Posterior vena cava (tissue), 2 donors: ENCODE measurements at regions not wholly inside any gene's neighbourhood (a gene's known extent, or its start where the extent isn't known, plus 50 kb on each side); places are given as distances from the start of the nearest gene placed in this dataset.
"Not testable (repeated sequence)": the region's sequence is repeated elsewhere in the genome, so short reads cannot be mapped to it uniquely, and the experiment has no call there.

Experiments
- DNase-seq: peaks from one replicate; pipeline ENCODE4 v3.0.0-alpha.2; 2020; ENCODE audit warnings: low spot score
- intact Hi-C, 2 donors: fragments of 100-400 bp; cut with DNase I; formaldehyde crosslinking; loops; one replicate each; pipeline versions ENCODE4 v1.14.1 to v1.14.2; 2022 to 2023
- donor health status: DM: yes; HTN: yes; CAD: no.
- donor health status: DM: yes; HTN: yes; CAD: no.

GRCh38 chrX:40975951-40976350, 109.3 kb upstream of the USP9X start:
- no peak for DNase-seq
- intact Hi-C loops = no loop called here

- intact Hi-C loops = no loop called here
- no peak for DNase-seq
Measured at GRCh38 chrX:40976981-40977380, 108.3 kb upstream of the USP9X start.

DNA sequence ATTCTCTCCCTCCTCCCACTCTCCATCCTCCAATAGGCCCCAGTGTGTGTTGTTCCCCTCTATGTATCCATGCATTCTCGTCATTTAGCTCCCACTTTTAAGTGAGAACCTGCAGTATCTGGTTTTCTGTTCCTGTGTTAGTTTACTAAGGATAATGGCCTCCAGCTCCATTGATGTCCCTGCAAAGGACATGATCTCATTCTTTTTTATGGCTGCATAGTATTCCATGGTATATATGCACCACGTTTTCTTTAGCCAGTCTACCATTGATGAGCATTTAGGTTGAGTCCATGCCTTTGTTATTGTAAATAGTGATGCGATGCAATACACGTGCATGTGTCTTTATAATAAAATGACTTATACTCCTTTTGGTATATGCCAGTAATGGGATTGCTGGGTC, 100.3 kb upstream of the USP9X start:
- intact Hi-C loops = loop anchor here in 1 of 2 donors (10.0 kb wide), 1 partner anchor 1420 kb away; no protein-coding TSS in a partner anchor
- DNase-seq = no peak

GRCh38 chrX:40987413-40987812, 97.8 kb upstream of the USP9X start:
- DNase-seq = no peak
- intact Hi-C loops = loop anchor here in 1 of 2 donors (10.0 kb wide), 1 partner anchor 1423 kb away; no protein-coding TSS in a partner anchor

DNA sequence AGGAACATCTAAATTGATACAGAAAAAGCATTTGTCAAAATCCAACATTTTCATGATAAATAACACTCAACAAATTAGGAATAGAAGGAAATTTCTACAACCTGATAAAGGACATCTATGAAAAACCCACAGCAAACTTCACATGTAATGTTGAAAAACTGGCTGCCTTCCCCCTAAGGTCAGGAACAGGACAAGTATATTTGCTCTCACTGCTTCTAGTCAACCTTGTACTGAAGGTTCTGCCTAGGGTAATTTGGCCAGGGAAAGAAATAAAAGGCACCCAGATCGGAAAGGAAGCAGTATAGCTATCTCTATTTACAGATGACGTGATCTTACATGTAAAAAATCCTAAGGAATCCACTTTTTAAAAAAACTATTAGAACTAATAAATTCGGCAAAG, 97.1 kb upstream of the USP9X start:
- no peak for DNase-seq
- intact Hi-C loops = loop anchor here in 1 of 2 donors (10.0 kb wide), 1 partner anchor 1423 kb away; no protein-coding TSS in a partner anchor

GRCh38 chrX:40993395-40993794, 91.8 kb upstream of the USP9X start:
- DNase-seq, intact Hi-C loops: not testable (repeated sequence)

GRCh38 chrX:40996886-40997530, 88.2 kb upstream of the USP9X start:
- intact Hi-C loops = no loop called here
- no peak for DNase-seq

GRCh38 chrX:40998123-40998522, 87.1 kb upstream of the USP9X start:
- intact Hi-C loops = no loop called here
- DNase-seq = no peak

- no peak for DNase-seq
- intact Hi-C loops = no loop called here
Measured at GRCh38 chrX:41001327-41001726, 83.9 kb upstream of the USP9X start.

DNA sequence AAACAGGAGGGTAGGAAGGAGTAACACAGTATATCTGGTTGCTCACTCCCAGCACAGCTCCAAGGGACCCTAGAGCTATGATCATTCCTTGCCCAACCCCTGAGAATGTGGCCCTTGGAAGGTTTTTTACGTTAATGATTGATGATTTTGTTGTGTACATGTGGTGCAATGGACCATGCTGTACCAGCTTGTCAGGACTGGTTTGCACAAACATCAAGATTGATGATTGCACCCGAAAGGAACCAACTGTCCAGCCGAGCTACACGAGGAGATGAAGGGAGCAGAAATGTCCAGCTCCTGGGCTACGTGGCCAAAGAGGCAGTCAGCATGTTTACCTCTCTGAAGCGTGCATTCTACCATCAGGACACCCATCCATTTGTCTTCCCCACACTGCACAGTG, 83.2 kb upstream of the USP9X start:
- intact Hi-C loops = no loop called here
- DNase-seq = no peak

DNA sequence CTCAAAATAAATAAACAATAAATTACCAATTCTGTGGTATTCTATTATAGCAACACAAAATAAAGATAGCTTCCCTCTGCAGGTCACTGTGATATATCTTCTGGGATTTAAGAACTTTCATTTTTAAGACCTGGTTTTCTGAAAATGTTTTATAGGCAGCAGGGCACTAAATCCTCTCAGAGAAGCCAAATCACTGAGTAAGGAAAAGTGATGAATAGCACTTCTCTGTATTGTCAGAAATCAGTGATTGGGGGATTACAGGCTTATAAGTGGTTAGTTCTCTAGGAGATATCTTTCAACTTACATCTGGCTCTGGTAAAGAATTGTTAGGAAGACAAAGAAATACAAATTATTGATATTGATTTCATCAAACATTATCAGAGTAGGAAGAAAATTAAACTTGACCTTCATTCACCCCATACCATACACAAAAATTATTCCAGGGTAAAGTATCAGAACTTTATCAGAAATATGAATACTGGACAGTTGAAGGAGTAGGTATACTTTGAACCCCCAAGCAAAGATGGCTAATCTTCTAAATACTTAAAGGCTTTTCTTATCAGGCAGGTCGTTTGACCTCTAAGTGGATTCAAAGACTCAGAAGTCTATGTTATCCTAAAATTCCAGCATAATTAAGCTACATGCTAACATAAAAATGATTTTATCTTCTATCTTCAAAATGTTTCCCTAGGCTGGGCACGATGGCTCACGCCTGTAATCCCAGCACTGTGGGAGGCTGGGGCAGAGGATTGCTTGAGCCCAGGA, 81.6 kb upstream of the USP9X start:
- DNase-seq = no peak
- intact Hi-C loops = no loop called here

DNA sequence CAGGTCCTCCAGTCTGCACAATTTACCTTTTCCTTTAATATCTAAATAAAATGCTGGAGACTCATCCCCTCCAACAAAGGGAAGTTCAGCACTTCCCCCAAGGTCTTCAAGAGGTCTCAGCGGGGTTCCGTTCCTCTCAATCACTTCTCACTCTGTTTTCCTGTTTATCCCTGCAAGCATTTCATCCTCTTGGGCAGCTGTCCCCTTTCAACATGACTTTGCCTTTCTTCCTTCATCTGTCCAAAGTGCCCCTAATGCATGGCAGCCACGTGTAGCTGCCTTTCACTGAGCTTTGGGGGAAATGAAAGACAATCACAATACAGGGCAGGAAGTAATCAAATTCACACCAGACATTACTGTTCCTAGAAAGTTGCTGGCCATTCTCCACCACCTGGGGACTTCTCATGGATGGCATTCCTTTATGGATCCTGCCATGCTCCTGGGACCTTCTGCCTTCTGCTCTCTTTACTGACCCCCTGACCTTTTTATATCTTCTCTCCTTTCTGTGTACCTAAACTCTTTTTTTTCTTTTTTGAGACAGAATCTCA, 79.7 kb upstream of the USP9X start:
- intact Hi-C loops = no loop called here
- no peak for DNase-seq

DNA sequence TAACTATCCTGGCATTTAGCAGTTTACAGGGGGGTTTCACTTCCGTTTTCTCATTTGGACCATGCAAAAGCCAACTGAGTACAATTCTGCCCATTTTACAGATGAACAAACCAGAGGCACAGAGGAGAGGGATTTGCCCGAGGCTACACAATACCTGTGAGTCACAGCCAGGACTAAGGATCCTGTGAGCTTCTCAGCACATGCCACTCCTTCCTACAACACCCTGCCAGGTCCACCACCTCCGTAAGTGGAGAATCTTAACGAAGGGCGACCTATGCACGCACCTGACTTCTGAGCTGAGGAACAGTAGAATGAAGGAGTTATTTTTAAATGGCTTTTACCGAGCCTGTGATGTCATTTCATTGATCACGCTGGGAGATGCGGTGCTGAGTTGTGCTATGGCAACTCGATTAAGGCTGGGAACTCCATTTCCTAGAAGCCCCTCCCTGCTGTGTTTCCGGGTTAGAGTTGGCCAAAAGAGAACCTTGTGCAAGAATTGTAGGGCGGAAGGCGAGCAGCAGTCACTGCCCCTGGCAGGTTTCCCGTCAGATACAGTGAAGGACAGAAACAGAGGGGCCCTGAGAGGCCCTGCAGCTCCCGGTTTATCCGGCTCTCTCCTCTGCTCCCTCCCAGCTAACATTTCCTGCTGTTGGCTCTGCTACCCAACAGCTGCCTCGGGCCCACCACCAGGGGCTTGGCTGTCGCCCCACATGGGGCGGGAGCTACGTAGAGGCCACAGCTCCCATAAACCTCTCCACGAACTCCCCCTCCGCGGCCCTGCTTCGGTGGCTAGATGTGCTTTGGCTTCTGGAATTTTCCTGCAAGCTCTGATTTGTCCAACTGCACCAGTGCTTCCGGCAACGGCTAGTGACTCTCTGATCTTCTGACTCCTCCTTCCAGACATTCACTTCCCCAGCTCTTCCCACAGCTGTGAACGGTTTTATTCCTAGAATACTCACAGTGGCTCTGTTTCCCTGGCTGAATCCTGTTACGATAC, 75.1 kb upstream of the USP9X start:
- intact Hi-C loops = no loop called here
- peak; percentile 90 for DNase-seq

GRCh38 chrX:41014776-41015360, 70.4 kb upstream of the USP9X start:
- DNase-seq = no peak
- intact Hi-C loops = no loop called here

DNA sequence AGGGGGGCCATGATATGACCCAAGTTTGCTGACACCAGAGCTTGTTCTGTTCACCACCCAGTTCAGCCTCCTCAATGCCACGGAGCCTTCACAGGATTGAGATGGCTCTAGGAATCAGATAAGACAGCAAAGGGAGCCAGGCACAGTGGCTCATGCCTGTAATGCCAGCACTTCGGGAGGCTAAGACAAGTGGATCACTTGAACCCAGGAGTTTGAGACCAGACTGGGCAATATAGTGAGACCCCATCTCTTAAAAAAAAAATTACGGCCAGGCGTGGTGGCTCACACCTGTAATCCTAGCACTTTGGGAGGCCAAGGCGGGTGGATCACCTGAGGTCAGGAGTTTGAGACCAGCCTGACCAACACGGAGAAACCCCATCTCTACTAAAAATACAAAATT, 67.5 kb upstream of the USP9X start:
- intact Hi-C loops, DNase-seq: not testable (repeated sequence)

DNA sequence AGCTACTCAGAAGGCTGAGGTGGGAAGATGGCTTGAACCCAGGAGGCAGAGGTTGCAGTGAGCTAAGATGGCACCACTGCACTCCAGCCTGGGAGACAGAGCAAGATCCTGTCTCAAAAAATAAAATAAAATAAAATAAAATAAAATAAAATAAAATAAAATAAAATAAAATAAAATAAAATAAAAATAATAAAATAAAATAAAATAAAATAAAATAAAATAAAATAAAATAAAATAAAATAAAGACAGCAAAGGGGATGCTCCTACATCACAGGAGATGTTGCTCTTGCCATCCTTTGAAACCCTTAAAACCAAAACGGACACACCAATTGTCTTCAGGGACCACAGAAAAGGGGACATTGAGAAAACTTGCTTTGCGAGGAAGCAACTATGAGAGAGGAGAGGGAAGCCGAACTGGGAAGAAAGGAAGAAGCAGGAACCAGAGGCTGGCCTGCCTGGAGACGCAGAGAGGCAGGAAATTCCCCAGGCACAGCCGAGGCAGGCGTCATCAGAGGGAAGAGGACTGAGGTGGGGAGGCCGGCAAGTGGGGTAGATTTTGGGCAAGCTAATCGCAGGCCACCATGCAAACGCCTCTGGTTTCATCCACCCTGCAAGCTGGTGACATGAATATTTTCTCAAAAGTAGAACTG, 66.7 kb upstream of the USP9X start:
- DNase-seq, intact Hi-C loops: not testable (repeated sequence)

- no peak for DNase-seq
- intact Hi-C loops = no loop called here
Measured at GRCh38 chrX:41019041-41019392, 66.2 kb upstream of the USP9X start.

DNA sequence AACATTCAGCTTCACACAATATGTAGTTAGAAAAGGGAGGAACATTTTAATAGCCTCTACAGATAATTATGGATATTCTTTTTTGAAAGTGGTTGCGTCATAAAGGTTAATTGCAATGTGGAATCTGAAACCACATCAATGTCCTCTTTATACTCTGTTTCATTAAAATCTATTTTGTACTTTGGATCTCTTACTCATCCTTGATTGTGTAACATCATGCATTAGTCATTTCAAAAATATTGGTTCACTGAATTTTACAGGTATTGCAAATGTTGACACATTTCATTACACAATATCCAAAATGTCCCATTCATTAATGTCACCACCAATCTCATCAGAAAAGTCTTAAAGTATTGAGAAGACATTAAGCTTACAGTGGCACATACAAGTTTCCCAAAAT, 62.7 kb upstream of the USP9X start:
- intact Hi-C loops = no loop called here
- no peak for DNase-seq

GRCh38 chrX:41023098-41023497, 62.1 kb upstream of the USP9X start:
- no peak for DNase-seq
- intact Hi-C loops = no loop called here
